NOMO-1 treated with DMSO at 0.1 percent for 48 hours (cell line): ENCODE measurements at regions not wholly inside any gene's neighbourhood (a gene's known extent, or its start where the extent isn't known, plus 50 kb on each side); places are given as distances from the start of the nearest gene placed in this dataset.
"Not testable (repeated sequence)": the region's sequence is repeated elsewhere in the genome, so short reads cannot be mapped to it uniquely, and the experiment has no call there.

ENCODE experiments used
- DNase-seq: peaks from one replicate; lab custom pipeline; 2025; ENCODE audit not compliant: unreplicated experiment; lab: John Stamatoyannopoulos, UW

DNA sequence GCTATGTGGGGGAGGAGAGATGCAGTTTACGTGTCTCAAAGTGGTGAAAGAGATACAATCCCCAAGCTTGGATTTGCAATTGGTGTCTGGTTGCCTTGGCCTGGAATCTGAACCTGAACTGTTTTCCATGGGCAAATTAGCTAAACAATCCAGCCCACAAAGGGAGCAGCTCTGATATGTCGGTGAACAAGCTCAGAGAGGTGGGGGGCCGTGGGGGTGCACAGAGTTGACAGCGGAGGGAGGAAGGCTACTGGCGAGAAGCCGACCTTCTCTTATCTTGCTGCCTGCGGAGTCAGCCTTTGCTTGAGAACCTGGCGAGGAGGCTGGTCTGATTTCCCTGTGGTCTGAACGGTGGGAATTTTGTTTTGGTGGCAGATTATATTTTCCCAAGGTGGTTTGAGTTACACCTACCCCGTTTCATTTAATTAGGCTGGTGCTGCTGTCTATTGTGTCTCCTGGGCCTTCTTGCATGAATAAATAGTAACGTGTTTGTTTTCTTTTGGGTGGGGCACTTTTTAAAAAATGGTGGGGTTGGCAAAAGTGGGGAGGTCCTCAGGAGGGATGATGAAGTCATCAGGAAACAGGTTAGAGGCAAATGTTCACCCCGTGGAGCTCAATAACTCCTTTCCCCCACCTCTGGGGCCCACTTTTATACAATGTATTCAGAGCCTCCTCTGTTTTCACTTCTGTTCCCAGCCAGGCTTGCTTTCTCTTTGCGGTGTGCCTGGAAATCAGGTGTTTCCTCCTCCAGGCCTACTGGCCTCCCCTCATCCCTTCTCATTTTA is 80.9 kb upstream of the IGFBP5 start:
- no peak for DNase-seq

DNA sequence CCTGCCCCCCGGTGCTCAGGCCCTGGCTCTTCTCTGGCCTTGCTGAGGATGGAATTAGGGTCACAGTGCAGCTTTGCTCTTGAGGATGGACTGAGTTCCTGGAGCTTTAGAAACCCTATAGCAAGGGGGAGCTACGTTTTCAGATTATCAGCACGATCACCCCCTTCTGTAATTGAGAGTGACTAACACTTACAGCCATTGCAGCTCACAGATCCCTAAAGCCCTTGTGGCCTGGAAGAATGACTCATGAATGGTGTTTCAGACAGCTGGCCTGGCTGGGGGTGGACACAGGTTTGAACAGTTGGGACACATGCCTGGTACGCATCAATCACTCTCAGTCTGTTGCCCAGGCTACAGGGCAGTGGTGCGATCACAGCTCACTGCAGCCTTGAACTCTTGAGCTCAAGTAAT is 79.7 kb upstream of the IGFBP5 start:
- no peak for DNase-seq

DNA sequence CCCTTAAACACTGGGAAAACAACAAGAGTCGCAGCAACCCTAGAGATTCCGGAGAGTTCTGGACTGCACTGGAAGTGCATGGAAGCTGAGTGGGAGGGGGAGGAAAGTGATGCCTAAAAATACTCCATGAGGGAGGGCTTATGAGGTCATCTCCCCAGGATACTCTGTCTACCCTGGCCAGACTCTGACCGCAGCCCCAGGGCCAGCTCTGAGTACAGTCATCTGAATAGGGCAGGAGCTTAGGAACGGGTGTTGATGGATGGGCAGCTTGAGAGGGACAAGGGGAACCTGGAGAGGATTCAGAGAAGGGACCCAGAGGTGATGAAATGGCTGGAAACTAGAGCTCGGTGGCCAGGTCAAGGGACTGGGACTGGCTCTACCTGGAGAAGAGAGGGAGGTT is 79.3 kb upstream of the IGFBP5 start:
- no peak for DNase-seq

DNA sequence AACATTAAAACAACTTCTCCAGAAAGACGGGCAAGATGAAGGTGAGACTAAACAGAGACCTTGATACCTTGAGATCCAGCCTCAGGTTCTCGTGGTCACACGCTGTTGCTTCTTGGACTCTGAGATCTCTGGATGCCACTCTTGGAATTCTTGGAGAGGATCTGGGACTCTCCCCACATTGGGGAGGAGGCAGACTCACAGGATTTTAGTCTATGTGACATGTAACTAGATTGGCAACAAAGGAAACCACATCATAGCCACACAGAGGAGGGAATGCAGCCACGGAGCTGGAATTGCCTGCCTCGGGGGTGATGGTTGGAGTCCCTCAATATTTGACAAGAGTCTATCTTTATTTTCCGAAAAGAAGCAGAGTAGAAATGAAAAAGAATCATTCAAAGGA is 78.8 kb upstream of the IGFBP5 start:
- DNase-seq, result no peak

DNA sequence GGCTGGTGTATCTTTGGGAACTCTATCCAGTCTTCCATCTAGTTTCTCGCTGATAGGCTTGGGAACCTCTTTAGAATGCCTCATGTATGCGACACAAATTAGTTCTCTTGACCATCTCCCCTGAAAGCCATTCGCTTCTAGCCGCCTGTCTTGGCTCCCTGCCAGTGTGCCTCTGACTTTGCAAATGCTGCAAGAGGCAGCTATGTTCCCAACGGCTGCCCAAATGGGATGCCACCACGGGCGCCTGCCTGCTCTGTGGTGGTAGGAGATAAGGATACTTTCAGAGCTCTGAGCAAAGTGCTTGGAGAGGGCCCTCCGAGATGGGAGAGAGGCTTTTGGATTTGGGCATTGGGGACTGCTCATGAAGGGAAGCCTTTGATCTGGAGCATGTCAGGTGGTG is 77.7 kb upstream of the IGFBP5 start:
- DNase-seq, result no peak

DNA sequence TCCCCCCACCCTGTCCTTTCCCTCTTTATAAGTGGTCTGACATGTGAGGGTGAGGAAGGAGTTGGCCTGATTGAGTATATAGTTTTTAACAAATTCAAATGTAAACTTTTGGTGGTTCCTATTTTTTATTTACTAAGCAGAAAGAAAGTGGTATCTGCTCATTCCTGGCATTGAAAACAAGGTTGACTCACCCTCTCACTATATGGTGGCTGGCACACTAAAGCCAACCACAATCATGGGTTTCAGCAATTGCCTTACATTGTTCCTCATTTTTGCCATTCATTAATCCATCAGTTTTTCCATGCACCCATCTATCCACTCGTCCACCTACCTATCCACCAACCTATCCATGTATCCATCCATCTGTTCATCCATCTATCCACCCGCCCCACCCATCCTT is 75.4 kb upstream of the IGFBP5 start:
- DNase-seq, result no peak

DNA sequence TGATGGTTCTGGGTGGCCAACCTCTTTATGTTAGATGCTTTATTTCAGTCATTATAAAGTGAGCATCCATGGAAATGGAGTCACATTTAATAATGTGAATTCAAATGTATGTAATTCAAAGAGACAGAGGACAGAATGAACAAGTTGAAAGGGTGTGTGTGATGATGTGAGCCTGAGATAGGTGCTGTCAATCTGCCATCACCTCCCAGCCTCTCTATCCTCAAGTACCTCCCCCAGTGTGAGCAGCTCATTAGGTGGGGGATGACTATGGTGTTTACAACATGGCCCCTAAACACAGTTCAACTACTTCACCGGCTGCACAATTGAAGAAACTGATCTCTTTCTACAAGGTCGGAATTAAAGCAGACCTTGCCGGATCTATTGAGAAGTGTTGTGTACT is 74.7 kb upstream of the IGFBP5 start:
- no peak for DNase-seq

DNA sequence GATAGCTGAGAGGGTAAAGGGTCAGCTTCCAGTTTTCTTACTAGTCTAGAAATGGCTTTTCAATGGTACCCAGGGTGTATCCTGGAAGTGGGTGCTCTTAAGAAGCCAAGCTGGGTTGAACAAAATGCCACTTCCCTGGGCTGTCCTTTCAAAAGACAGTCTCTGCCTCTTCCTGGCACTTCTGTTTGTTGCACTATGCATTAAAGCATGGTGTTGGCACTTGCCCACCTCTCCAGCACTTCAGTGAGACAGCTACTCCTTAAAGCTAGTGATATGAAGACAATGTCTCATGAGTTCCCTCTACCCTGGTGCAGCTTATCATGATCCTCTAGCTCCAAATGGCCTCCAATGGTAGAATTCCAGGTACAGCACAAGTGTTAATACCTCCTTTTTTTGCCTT is 74.3 kb upstream of the IGFBP5 start:
- no peak for DNase-seq

DNA sequence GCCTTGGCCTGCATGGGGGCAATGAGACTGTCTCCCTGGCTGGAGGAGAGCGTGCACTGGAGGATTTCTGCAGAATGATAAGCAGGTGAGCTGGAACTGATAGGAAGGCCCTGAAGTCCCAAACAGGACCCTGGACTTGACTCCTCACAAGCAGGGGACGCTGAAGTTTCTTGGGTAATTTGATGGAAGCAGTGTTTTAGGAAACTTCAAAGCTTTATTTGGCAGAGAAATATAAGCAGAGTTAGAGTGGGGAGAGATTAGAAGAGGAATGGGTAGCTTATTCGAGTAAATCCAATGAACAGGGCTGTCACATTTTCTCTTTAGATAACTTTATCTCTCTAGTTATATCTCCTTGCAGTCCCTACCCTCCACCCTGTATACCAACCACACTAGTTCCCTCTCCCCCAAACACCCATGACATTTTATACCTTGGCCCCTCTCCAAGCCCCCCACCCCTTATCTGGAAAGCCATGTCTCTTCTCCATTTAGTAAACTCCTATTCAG is 73.6 kb upstream of the IGFBP5 start:
- DNase-seq, result no peak

DNA sequence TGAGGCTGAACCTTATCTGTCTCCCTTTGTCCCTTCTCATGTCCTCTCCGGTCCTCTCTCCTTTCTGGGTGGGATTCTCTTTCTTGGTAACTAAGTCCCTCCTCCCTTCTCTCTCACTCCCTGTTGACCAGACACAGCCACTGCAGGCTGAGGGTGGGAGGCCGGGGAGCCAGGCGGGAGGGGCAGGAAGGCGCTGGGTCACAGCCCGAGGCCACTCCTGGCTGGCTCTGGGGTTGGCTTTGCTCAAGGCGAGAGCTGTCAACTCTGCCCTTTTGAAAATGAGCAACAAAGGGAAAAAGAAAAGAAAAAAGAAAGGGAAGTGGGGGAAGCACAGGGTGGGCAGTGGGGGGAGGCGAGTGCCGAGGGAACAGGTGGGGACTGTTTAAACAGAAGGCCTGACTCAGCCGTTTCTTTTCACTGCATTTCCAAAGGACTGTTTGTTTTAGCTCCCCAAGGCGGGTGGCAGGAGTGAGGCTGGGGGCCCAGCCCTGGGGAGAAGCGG is 70.5 kb upstream of the IGFBP5 start:
- no peak for DNase-seq

DNA sequence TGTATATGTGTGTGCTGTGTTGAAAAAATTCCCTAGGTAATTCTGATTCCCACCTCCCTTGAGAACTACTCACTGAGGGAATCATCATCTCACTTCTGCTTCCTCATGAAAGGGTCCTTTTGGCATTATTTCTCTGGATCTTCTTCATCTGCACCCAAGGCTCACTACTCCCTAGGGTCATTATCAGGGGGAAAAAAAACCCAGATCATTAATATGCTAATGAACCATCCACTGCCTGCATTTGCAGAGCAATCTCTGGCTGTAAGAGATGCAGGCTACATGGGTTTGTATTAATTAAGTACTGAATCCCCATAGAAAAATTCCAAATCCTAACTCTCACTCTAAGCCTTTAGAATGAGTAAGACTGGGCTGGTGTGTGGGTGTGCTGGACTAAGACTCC is 68.0 kb upstream of the IGFBP5 start:
- DNase-seq, result no peak

DNA sequence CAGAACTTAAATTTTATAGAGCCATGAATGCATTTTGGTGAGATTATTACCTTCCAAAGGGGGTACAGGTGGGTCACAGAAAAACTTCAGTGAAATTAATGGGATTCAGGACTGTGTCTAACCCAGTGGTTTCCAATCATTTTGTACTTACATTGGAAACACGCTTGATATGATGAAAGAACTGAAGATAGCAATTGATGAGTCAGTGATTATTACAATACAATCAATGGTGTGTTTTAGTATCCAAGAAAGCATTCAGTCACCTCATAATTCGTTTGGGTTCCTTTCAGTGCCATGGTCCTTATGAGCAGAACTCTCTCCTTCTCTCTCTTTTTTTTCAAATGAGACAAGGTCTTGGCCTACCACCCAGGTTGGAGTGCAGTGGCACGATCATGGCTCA is 66.5 kb upstream of the IGFBP5 start:
- no peak for DNase-seq

DNA sequence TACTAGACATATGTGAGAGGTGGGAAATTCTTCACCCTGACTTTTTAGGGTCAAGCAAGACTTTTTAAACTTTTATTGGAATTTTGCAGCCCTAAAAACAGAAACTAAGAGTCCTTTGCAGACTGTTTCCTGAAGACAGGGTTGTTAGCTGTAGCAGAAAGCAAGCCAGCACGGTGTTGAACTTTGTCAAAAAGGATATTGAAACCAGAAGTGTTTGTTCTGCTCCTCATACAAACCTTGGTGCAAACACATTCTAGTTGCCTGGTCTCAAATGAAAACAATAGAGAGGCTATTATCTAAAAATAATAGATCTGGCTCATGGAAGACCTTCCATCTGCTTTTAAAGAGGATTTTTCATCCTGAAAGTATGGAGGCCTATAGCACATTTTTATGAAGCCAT is 65.8 kb upstream of the IGFBP5 start:
- DNase-seq, result no peak

DNA sequence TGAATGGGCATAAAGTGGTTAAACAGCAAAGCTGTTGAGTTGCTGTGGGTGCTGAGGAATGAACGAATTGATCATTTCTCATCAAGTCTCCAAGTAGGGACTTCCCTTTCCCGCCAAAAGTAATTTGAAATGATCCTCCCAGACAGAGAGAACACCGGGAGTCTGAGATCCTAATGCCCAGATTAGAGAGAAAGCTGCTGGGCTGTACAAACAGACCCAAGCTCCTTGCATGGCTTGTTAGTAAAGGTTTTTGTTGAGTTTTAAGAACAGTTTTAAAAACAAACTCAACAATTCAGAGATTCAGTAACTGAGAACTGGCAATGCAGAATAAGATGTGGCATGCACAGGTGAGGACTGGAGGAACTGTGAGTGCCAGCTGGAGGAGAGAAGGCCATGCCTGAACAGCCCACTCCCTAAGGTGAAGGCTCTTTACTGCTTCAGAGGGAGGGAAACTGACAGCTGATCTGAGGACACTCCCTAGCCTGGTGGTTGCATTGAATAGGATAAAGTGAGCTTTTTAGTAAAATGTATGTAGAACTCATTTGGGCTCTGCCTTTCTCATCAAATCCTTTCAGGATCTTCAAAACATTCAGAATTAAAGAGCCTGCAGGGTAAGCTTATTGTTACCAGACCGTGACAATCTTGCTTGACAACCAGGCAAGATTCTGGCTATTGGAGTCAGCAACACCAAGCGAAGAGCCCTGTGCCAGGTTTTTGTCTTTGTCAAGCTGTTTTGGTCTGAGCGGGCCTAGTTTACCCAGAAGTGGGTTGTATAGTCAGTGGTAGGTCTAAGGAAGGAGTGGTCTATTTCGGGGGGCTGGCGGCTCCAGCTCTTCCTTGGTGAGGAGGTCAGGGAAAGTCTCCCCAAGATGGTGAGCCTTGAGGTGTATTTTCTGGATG is 63.2 kb upstream of the IGFBP5 start:
- DNase-seq, result no peak

DNA sequence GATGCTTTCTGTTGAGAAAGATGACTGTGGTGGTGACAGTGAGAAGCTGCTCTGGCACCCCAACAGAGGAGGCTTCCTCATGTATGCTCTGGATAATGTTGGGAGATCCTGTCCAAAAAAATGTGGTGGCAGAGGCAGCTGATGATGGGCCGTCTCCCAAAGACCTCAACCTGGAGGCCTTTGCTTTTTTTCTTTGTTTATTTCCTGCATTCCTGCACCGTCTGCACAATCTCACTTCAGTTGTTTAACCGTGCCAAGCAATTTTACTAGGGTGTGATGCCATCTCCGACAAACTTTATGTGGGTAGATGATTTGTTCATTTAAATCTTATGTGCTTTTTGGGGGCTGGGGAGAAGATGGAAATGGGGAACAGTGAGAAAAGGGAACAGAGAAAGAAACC is 62.2 kb upstream of the IGFBP5 start:
- DNase-seq, result no peak

DNA sequence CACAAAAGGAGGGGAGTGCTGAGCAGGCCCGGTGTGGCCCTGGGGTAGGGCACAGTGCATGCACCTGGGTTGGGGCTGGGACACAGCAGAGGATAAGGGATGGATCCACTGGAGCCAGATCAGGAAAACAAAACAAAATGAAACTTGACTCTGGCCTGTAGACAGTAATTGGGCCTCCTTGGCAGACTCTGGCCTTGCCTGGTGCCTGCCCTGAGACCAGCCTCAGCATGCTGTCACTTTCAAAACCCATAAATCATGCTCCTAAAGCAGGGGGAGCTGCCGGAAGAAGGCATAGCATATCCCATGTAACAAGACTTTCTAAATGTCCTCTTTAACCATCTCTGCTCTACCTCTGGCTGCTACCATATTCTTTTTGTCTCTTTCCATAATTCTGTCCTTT is 61.1 kb upstream of the IGFBP5 start:
- DNase-seq, result no peak

DNA sequence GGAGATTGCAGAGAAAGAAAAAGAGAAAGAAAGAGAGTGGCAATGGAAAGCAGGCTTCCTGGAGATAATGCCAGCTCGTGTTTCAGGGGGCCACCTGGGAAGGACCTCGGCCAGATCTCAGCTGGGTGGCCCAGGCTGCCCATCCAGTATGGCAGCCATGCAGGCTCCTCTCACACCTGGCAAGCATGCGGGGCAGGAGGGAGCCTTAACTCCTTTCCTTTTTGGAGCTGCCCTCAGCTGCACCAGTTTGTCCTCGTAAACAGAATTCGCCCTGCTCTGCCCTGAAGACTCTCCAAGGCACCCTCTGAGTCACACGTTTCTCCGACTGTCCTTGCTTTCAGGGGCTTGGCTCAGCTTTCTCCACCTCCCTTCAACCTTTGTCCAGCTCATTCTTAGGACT is 59.5 kb upstream of the IGFBP5 start:
- DNase-seq, result no peak

DNA sequence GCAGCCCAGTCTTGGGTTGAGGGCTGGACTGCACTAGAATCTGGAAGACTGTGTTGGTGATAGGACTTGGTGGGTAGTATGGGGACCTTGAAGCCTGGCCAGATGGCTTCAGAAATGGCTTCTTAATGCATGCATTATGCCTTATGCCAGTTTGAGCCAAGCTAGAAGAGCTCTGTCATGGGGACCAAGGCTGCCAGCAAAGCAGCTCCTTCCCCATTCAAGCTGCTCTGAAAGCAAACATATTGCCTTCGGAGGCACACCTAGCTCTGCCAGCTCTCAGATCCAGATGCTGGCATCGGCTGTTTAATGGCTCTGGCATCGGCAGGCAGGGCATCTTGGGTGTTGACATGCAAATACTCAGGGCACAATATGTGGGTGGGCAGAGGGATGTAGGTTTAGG is 59.0 kb upstream of the IGFBP5 start:
- DNase-seq, result no peak

DNA sequence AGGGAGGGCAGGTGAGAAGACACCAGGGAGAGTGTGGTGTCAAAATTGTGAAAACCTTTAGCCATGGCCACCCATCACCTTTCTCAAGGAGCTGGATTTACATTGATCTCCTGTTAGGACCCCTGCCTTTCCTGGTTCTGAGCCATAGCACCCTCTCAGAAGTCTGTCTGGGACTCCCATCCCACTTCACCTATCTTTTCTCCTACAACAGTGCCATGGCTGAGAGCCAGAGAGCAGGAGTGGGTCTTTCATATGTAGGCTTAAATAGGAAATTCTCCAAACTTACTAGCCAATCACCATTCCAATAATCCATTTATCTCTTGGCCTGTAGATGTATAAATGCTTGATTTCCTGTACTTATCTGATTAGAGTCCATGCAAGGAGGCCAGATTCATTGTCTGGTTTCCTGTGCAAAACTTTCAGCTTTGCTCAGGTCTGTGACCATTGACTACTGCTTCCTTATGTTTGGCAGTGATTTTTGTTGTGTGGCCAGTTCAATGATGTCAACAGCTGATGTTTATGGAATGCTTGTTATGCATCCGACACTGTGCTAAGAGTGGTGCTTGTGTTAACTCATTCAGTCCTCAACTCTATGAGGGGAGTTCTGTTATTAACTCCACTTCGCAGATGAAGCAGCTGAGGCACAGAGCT is 57.6 kb upstream of the IGFBP5 start:
- DNase-seq, result no peak

DNA sequence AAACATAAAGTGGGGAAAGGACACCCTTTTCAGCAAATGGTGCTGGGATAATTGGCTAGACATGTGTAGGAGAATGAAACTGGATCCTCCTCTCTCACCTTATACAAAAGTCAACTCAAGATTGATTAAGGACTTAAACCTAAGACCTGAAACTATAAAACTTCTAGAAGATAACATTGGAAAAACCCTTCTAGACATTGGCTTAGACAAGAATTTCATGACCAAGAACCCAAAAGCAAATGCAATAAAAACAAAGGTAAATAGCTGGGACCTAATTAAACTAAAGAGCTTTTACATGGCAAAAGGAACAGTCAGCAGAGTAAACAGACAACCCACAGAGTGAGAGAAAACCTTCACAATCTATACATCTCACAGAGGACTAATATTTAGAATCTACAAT is 55.4 kb upstream of the IGFBP5 start:
- DNase-seq, result not testable (repeated sequence)

DNA sequence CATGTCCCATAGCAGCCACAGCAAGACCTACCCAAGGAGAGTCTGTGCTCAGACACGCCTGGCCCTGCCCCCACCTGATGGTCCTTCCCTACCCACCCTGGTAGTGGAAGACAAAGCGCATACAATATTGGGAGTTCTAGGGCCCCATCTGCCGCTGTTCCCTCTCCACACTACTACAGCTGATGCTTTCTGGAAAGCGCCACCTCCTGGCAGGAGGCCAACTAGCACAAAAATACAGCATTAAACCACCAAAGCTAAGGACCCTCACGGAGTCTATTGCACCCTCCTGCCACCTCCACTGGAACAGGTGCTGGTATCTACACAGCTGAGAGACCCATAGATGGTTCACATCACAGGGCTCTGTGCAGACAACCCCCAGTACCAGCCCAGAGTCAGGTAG is 50.9 kb upstream of the IGFBP5 start:
- not testable (repeated sequence) for DNase-seq

DNA sequence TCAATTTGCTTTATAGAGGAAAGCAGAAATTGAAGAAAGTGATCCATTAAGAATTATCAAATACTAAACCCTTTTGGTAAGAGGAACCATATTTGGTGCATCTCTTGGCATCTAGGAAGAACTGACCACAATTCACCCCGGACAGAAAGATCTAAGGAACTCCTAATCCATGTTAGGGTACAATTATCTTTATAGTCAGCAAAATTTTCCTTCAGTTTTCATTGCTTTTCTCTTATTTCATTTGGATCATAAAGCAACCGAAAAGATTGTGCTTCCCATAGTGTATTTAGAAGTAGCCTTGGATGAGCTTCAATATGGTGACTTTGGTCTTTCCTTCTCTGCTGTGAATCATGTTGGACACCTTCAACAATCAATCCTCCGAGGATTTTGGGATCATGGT is 50.1 kb upstream of the IGFBP5 start:
- no peak for DNase-seq
